ENCODE measurements at regions not wholly inside any gene's neighbourhood (a gene's known extent, or its start where the extent isn't known, plus 50 kb on each side); places are given as distances from the start of the nearest gene placed in this dataset.

- no peak for TF ChIP-seq POLR2A (IDR thresholded peaks at IDR 0.05; ENCODE audit: low read depth, low read length)
- TF ChIP-seq POLR2AphosphoS5 (IDR thresholded peaks at IDR 0.05; ENCODE audit: low read depth, low read length): no peak
- TF ChIP-seq PAX5 (IDR thresholded peaks at IDR 0.05; ENCODE audit: insufficient read depth, low read length, severe bottlenecking): no peak
- no peak for TF ChIP-seq SPI1 (IDR thresholded peaks at IDR 0.05; ENCODE audit: low read depth, low read length)
- no peak for TF ChIP-seq TAF1 (IDR thresholded peaks at IDR 0.05; ENCODE audit: low read depth, low read length)
Observed at GRCh38 chr6:27031302-27031701, 216.2 kb upstream of the PRSS16 start.

All from GM12891 (cell line).